GM23338 (cell line): ENCODE measurements at regions not wholly inside any gene's neighbourhood (a gene's known extent, or its start where the extent isn't known, plus 50 kb on each side); places are given as distances from the start of the nearest gene placed in this dataset.

Experiments used
- CREB1 ChIP-seq: fragments of 250-450 bp; sonication (Bioruptor Pico); IDR thresholded peaks from 2 replicates; pipeline ENCODE4 v1.5.0; 2020; ENCODE audit warnings: low read depth, mild to moderate bottlenecking, moderate library complexity
- ETS1 ChIP-seq: IDR thresholded peaks from 2 replicates; pipeline ENCODE4 v1.6.1; 2016; ENCODE audit warnings: antibody characterized with exemption
- EZH2 ChIP-seq: fragments of 200-600 bp; sonication (generic); IDR thresholded peaks from one replicate; pipeline ENCODE4 v1.8.0; 2017; ENCODE audit warnings: antibody characterized with exemption, mild to moderate bottlenecking, low read depth; ENCODE audit not compliant: unreplicated experiment
- EZH2phosphoT487 ChIP-seq: fragments of 200-600 bp; sonication (generic); IDR thresholded peaks from one replicate; pipeline ENCODE4 v1.8.1; 2018; ENCODE audit warnings: antibody characterized with exemption; ENCODE audit not compliant: unreplicated experiment
- POLR2AphosphoS5 ChIP-seq: IDR thresholded peaks from 2 replicates; pipeline ENCODE4 v1.6.1; 2016; ENCODE audit warnings: antibody characterized with exemption, low read depth
- REST ChIP-seq: IDR thresholded peaks from one replicate; pipeline ENCODE4 v1.6.1; 2018; ENCODE audit warnings: antibody characterized with exemption; ENCODE audit not compliant: unreplicated experiment
- STAT1 ChIP-seq: IDR thresholded peaks from one replicate; pipeline ENCODE4 v1.6.1; 2016; ENCODE audit warnings: antibody characterized with exemption; ENCODE audit not compliant: unreplicated experiment
- ZNF331 ChIP-seq: fragments of 250-450 bp; sonication (Bioruptor Pico); IDR thresholded peaks from 2 replicates; pipeline ENCODE4 v1.5.0; 2020; ENCODE audit warnings: low read depth, mild to moderate bottlenecking, moderate library complexity
- TF ChIP-seq, protein P1 (sequence below), 2 experiments: fragments of 200-600 bp in 1 of 2; sonication (generic) in 1 of 2; conservative IDR thresholded peaks; 2 replicates each; pipeline versions ENCODE4 v1.5.1 to v1.6.1; 2016 to 2017; ENCODE audit warnings: antibody characterized with exemption in 2 of 2, low read depth in 2 of 2, mild to moderate bottlenecking in 2 of 2, moderate library complexity in 1 of 2

DNA sequence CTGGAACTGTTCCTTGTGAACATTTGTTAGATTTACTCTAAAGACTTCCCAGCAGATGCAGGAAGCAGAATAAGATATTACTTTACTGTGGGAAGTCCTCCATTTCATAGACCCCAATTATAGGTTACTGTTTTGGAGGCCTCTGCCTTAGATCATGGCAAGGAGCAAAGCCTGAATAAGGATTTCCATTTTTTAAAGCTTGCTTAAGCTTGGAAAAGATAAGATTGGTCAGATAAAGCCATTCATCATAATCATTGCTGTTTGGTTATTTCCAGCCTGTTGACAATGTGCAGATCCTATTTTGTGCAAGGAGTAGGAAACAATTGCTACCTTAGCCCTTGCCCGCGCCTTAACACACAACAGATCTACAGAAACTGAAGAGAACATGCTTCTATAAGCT, 129.5 kb upstream of the ITGA1 start:
- TF ChIP-seq ZNF331 (CRISPR knock-in tag) (no peak), ETS1 (no peak), REST (no peak), POLR2AphosphoS5 (no peak), EZH2 (no peak), EZH2phosphoT487 (no peak), CREB1 (CRISPR knock-in tag) (no peak), STAT1 (no peak)
- TF ChIP-seq, protein P1, sequence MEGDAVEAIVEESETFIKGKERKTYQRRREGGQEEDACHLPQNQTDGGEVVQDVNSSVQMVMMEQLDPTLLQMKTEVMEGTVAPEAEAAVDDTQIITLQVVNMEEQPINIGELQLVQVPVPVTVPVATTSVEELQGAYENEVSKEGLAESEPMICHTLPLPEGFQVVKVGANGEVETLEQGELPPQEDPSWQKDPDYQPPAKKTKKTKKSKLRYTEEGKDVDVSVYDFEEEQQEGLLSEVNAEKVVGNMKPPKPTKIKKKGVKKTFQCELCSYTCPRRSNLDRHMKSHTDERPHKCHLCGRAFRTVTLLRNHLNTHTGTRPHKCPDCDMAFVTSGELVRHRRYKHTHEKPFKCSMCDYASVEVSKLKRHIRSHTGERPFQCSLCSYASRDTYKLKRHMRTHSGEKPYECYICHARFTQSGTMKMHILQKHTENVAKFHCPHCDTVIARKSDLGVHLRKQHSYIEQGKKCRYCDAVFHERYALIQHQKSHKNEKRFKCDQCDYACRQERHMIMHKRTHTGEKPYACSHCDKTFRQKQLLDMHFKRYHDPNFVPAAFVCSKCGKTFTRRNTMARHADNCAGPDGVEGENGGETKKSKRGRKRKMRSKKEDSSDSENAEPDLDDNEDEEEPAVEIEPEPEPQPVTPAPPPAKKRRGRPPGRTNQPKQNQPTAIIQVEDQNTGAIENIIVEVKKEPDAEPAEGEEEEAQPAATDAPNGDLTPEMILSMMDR (conservative IDR thresholded peaks at IDR 0.05; ENCODE audit: low read depth in 2 of 2) = no peak
